Activated CD4-positive, alpha-beta T cell treated with anti-CD3 and anti-CD28 coated beads, Interleukin-2, amount 10 ng/mL, durations not matched to agents 24 days and 14 days (primary cell): ENCODE measurements at regions not wholly inside any gene's neighbourhood (a gene's known extent, or its start where the extent isn't known, plus 50 kb on each side); places are given as distances from the start of the nearest gene placed in this dataset.

Experiments used
- DNase-seq: peaks from one replicate; pipeline ENCODE4 v3.0.0; 2022
- H3K27ac Mint-ChIP-seq: one replicate; pipeline ENCODE4 v1.8.0; 2022; ENCODE audit warnings: mild to moderate bottlenecking, mixed read lengths
- H3K27me3 Mint-ChIP-seq: one replicate; pipeline ENCODE4 v1.8.0; 2022; ENCODE audit warnings: mixed read lengths
- H3K36me3 Mint-ChIP-seq: one replicate; pipeline ENCODE4 v1.8.0; 2022; ENCODE audit warnings: low read depth, mild to moderate bottlenecking, mixed read lengths
- H3K4me1 Mint-ChIP-seq: one replicate; pipeline ENCODE4 v1.8.0; 2021; ENCODE audit warnings: mixed read lengths
- H3K4me3 Mint-ChIP-seq: one replicate; pipeline ENCODE4 v1.8.0; 2022; ENCODE audit warnings: mild to moderate bottlenecking, moderate library complexity, mixed read lengths
- H3K9me3 Mint-ChIP-seq: one replicate; pipeline ENCODE4 v1.8.0; 2021; ENCODE audit warnings: mixed read lengths
- intact Hi-C: fragments of 100-400 bp; cut with micrococcal nuclease; formaldehyde crosslinking; loops from one replicate; pipeline ENCODE4 v1.15.1; 2023

DNA sequence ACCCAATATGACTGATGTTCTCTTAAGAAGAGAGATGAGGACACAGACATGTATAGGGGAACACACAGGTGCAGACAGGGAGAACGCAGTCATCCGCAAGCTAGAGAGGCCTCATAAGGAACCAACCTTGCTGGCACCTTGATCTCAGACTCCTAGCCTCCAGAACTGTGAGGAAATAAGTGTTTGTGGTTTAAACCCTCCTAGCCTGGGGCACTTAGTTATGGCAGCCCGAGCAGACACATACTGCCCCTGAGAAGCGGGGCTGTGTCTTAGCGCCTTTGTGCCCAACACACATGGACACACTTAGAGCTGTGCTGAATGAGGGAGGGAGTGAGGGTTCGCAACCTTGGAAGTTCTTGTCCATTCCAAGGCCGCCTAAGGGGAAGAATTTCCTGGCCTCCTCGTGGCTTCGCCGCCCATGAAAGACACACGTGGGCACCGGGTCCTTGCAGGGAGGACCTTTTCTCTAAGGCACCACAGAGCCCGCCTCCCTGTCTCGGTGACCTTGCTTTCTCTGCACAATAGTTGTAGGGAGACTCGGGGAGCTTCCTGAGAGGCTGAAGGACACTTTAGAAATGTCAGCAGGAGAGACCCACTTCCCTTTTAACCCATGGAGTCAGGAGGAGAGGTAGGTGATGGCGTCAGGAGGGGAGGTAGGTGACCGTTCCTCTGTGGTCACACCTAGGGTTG, 224.5 kb upstream of the HDAC4 start:
- Mint-ChIP-seq H3K4me3 (no peak overlapping the region), H3K27me3 (peaks cover 8% of the 10 kb centered on the region), H3K9me3 (no peaks in the 10 kb centered on the region), H3K4me1 (peaks cover 23% of the 10 kb centered on the region), H3K27ac (no peak overlapping the region), H3K36me3 (no peaks in the 10 kb centered on the region)
- intact Hi-C loops: no loop called here
- DNase-seq: no peak

DNA sequence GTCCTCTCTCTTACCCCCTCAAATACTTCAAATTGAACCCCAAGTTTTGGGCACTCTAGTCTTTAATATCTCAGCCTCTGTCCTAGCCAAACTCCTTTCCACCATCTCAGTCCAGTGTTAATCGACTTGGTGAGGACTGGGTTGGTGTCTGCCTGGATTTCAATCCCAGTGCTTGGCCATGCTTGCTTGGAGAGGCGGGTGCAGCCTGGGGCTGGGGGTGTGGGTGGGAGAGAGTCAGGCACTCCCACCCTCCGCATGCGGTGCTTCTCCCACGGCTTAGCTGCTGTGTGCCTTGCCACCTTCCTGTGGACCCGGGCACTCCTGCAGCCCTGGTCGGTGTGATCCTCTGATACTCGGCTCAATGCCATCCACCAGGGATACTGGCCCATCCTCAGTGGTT, 220.8 kb upstream of the HDAC4 start:
- peaks cover 25% of the 10 kb centered on the region for H3K4me1 Mint-ChIP-seq
- H3K36me3 Mint-ChIP-seq: no peaks in the 10 kb centered on the region
- H3K27me3 Mint-ChIP-seq: peaks cover 13% of the 10 kb centered on the region
- intact Hi-C loops: no loop called here
- no peak overlapping the region for H3K27ac Mint-ChIP-seq
- no peak overlapping the region for H3K4me3 Mint-ChIP-seq
- no peaks in the 10 kb centered on the region for H3K9me3 Mint-ChIP-seq
- no peak for DNase-seq

DNA sequence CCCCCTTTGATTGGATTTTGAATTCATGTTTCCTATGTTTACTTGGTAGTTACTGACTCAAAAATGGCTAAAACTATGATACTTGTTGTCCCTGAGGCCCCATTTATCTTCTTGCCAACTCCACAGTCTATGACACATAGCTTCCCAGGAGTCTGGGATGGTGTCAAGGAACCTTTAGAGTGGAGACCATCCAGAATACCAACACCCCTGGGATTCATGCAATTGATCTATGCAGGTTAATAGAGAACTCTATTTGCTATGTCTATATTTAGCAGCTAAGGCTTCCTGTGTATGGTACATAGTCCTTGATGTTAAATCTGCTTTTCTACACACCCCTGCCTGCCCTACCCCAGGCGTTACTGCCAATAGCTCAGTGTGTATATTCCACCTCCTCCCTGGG, 218.5 kb upstream of the HDAC4 start:
- H3K9me3 Mint-ChIP-seq: no peaks in the 10 kb centered on the region
- no peaks in the 10 kb centered on the region for H3K36me3 Mint-ChIP-seq
- peaks cover 15% of the 10 kb centered on the region for H3K4me1 Mint-ChIP-seq
- H3K4me3 Mint-ChIP-seq: no peak overlapping the region
- intact Hi-C loops: no loop called here
- no peak for DNase-seq
- H3K27me3 Mint-ChIP-seq: peaks cover 15% of the 10 kb centered on the region
- no peak overlapping the region for H3K27ac Mint-ChIP-seq

DNA sequence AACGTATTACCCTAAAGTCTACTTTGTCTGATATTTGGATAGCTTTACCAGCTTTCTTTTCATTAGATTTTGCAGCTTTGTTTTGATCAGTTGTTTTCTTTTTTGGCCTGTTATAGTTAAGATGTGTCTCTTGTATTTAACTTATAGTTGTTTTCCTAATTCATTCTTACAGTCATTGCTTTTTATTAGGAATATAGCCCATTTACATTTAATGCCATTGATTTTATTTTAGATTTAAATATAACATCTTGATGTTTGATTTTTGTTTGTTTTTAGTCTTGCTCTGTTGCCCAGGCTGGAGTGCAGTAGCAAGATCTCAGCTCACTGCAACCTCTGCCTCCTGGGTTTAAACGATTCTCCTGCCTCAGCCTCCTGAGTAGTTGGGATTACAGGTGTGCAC, 215.9 kb upstream of the HDAC4 start:
- H3K9me3 Mint-ChIP-seq: no peaks in the 10 kb centered on the region
- H3K27me3 Mint-ChIP-seq: peaks cover 13% of the 10 kb centered on the region
- no peak for DNase-seq
- no peak overlapping the region for H3K4me3 Mint-ChIP-seq
- intact Hi-C loops: no loop called here
- H3K27ac Mint-ChIP-seq: no peak overlapping the region
- H3K4me1 Mint-ChIP-seq: peaks cover 2% of the 10 kb centered on the region
- no peaks in the 10 kb centered on the region for H3K36me3 Mint-ChIP-seq

DNA sequence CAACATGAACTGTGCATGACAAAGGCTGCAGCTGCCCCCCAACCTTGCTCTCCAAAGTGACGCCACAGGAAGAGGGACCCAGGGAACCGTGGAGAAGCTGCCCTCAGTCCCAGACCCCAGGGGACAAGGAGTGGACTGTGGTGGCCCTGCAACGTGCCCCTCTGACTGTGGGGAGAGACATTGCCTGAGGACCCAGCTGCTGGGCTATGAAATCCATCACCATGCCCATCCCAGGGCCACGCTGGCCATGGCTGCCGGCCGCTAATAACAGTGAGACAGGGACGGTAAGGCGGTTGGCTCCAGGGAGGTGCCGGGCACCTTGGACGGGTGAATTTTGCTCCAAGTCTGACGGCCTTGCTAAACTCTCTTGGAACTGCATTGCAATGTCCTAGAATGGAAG, 211.3 kb upstream of the HDAC4 start:
- Mint-ChIP-seq H3K4me1 (no peaks in the 10 kb centered on the region), H3K27ac (no peak overlapping the region), H3K27me3 (peaks cover 11% of the 10 kb centered on the region), H3K36me3 (no peaks in the 10 kb centered on the region), H3K9me3 (no peaks in the 10 kb centered on the region), H3K4me3 (no peak overlapping the region)
- no peak for DNase-seq
- intact Hi-C loops: no loop called here

DNA sequence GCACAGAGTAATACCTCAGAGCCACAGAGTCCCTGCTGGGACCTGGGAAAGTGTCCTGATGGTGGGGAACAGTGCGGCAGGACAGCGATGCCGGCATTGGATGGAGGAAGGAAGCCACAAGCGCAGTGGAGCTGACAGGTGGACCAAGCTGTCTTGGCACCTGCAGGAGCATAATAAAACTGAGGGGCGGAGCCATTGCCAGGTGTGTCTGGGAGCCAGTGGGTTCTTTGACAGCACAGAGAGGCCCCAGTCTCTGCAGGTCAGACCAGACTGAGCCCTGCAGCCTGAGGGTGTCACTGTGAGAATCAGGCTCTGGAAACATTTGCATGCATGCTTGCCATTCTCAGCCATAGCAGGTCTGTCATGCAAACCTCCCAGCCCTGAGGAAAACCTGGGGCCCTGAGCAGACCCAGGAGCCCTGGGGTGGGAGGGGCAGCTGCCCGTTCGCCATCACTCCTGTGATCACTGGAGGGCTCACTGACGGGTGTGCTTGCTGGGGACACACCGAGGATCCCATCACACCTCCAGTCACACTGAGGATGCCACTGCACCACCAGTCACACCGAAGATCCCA, 210.5 kb upstream of the HDAC4 start:
- Mint-ChIP-seq H3K27me3 (peaks cover 8% of the 10 kb centered on the region), H3K4me3 (no peak overlapping the region), H3K36me3 (no peaks in the 10 kb centered on the region), H3K27ac (no peak overlapping the region), H3K9me3 (no peaks in the 10 kb centered on the region), H3K4me1 (no peaks in the 10 kb centered on the region)
- intact Hi-C loops: no loop called here
- DNase-seq: no peak

DNA sequence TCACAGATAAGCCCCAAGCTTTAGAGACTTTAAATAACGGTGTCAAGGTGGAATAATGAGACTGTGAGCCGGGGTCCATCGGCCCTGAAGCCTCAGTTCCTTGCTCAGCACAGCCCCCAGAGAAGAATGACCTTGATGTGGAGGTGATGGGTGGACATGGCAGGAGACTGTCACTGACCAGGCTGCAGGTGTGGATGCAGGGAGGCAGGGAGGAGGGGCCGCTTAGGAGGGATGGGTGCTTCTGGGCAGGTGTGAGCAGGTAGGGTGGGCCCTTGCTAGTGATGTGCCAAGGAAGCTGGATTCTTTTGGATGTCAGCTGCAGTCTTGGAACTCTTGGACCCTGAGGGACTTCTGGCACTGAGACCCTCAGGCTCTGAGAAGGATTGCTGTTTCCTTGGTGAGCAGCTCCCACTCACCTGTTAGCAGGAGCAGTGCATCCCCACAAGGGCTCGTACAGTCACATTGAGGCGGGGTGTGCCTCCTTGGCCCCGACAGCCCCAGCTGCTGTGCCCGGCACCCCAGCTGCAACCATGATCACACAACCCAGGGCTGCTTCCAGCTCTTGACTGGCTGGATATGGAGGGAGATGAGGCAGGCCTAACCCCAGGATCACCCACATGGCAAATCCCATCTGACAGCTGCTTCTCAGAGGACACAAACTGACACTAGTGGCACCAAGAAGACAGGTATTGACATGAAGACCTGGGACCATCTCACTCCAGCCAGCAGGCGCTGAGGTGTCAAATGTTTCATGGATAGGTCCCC, 209.8 kb upstream of the HDAC4 start:
- no peaks in the 10 kb centered on the region for H3K9me3 Mint-ChIP-seq
- H3K4me1 Mint-ChIP-seq: peaks cover 2% of the 10 kb centered on the region
- peaks cover 12% of the 10 kb centered on the region for H3K27me3 Mint-ChIP-seq
- no peak for DNase-seq
- intact Hi-C loops: no loop called here
- H3K4me3 Mint-ChIP-seq: no peak overlapping the region
- H3K27ac Mint-ChIP-seq: no peak overlapping the region
- H3K36me3 Mint-ChIP-seq: no peaks in the 10 kb centered on the region

DNA sequence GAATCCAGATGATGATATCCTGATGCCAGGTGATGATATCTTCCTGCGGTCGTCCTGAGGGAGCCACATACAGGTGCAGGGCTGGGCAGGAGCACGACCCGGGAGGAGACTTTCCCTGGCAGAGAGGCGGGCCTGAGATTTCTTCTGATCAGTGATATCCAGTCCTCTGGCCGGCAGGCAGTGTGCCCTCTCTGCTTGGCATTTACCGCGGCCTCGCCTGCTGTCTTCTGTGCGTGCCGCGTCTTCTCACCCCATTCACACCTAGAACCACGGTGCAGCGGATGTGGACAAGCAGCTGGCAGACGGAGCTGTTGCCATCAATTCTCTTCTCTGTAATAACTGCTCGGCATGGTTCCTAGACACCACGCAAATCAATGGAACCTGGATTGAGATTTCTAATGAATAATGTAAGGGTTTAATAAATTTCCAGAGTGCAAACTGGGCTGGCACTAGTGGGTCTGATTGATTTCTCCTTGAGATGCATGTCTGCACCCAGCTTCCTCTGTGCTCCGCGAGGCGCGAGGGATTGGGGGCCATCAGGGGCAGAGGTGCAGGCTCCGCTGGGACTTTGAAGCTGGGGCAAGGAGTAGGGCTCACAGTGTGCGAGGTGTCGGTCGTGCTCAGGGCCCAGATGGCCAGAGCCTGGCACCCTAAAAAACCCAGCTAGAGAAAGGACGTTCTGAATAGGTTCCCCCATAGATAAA, 208.9 kb upstream of the HDAC4 start:
- Mint-ChIP-seq H3K4me3 (no peak overlapping the region), H3K27ac (no peak overlapping the region), H3K36me3 (no peaks in the 10 kb centered on the region), H3K27me3 (peaks cover 16% of the 10 kb centered on the region), H3K4me1 (peaks cover 2% of the 10 kb centered on the region), H3K9me3 (no peaks in the 10 kb centered on the region)
- DNase-seq: no peak
- intact Hi-C loops: no loop called here

DNA sequence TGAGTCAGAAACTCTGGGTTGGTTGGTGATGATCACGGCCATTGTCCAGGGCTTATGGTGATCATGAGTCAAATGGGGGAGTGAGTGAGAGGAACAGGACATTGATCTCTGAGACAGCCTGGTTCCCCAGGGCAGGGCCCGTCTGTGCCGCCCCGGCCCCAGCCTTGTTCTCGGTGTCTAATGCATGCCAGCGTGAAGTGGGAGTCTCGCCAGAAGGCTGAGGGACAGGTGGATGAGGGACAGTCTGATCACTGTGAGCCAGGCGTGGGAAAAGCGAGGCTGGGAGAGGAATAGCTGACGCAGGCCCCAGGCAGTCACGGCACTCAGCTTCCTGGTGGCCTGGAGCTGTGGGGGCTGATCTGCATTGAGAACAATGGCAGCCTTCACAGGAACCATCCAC, 208.3 kb upstream of the HDAC4 start:
- no peak overlapping the region for H3K27ac Mint-ChIP-seq

DNA sequence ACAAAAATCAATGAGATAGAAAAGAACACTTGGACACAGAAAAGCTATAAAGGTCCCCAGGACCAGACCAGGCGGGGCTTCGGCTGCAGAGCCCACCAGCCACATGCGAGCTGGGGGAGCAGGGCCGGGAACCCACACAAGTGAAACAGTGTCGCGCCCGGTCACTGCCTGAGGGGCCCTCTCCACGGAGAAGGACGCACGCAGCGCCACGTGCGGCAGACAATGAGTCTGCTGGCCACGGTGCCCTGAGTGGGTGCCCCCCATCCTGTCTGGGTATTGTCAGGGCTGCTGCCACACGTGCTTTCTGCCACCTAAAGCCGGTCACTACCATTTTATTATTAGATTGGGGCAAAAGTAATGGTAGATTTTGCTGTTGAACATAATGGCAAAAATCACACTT, 207.9 kb upstream of the HDAC4 start:
- Mint-ChIP-seq H3K27ac (no peak overlapping the region), H3K36me3 (no peaks in the 10 kb centered on the region), H3K27me3 (peaks cover 23% of the 10 kb centered on the region), H3K4me1 (peaks cover 2% of the 10 kb centered on the region), H3K9me3 (no peaks in the 10 kb centered on the region), H3K4me3 (no peak overlapping the region)
- DNase-seq: no peak
- intact Hi-C loops: no loop called here

More for the DNA sequence above, 208.3 kb upstream of the HDAC4 start:
- DNase-seq: no peak
- H3K4me1 Mint-ChIP-seq: peaks cover 2% of the 10 kb centered on the region
- intact Hi-C loops: no loop called here
- no peak overlapping the region for H3K4me3 Mint-ChIP-seq
- H3K9me3 Mint-ChIP-seq: no peaks in the 10 kb centered on the region
- peaks cover 20% of the 10 kb centered on the region for H3K27me3 Mint-ChIP-seq
- H3K36me3 Mint-ChIP-seq: no peaks in the 10 kb centered on the region

DNA sequence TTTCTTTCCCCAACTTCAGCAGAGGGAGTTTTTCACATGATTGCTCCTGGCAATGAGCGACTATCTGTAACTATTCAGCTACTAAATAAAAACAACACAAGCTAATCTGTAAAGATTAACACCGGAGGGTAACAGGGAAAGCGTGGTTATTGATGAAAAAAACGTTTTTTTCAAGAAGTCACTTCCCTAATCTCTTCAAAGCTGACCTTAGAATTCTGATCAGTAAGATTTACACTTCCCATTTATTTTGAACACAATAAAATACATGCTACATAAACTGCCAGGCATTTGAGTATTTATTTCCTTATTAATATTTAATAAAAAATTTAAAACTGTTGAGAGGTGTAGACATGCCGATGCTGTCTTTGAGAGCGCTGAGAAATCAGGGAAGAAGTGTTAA, 207.4 kb upstream of the HDAC4 start:
- intact Hi-C loops: no loop called here

DNA sequence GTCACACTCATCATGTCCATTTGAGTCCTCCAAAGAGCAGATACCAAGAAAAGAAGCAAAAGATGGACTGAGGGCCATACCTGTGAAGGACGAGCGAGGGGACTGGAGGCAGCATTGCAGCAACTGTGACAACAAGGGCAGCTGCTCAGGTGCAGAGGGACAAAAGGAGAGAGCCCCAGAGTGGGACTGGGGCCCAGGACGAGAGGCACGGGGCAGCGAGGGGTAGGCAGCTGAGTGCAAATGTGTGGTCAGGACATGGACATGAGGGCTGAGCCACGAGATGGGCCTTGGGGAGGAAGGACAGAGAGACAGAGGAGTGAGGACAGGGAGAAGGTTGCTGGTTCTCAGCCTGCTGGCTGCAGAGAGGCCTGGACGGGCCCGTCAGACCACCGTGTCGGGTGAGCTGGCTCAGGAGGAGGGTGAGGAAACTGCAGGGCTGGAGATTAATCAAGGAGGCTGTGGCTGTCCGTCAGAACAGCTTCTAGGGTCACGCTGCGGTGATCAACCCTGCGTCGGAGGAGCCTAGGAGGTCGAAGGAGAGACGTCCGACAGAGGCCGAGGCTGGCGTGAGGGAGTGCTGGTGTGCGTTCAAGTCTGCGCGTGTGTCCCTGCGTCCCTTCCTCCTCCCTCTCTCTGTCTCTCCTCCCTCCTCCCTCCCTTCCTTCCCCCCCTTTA, 206.8 kb upstream of the HDAC4 start:
- no peak for DNase-seq
- Mint-ChIP-seq H3K27me3 (peaks cover 23% of the 10 kb centered on the region), H3K27ac (no peak overlapping the region), H3K4me3 (no peak overlapping the region), H3K4me1 (peaks cover 2% of the 10 kb centered on the region), H3K9me3 (no peaks in the 10 kb centered on the region), H3K36me3 (no peaks in the 10 kb centered on the region)
- intact Hi-C loops: no loop called here

More for the DNA sequence above, 207.4 kb upstream of the HDAC4 start:
- no peaks in the 10 kb centered on the region for H3K36me3 Mint-ChIP-seq
- peaks cover 23% of the 10 kb centered on the region for H3K27me3 Mint-ChIP-seq
- H3K9me3 Mint-ChIP-seq: no peaks in the 10 kb centered on the region
- H3K4me3 Mint-ChIP-seq: no peak overlapping the region
- no peak overlapping the region for H3K27ac Mint-ChIP-seq
- DNase-seq: no peak
- peaks cover 2% of the 10 kb centered on the region for H3K4me1 Mint-ChIP-seq

DNA sequence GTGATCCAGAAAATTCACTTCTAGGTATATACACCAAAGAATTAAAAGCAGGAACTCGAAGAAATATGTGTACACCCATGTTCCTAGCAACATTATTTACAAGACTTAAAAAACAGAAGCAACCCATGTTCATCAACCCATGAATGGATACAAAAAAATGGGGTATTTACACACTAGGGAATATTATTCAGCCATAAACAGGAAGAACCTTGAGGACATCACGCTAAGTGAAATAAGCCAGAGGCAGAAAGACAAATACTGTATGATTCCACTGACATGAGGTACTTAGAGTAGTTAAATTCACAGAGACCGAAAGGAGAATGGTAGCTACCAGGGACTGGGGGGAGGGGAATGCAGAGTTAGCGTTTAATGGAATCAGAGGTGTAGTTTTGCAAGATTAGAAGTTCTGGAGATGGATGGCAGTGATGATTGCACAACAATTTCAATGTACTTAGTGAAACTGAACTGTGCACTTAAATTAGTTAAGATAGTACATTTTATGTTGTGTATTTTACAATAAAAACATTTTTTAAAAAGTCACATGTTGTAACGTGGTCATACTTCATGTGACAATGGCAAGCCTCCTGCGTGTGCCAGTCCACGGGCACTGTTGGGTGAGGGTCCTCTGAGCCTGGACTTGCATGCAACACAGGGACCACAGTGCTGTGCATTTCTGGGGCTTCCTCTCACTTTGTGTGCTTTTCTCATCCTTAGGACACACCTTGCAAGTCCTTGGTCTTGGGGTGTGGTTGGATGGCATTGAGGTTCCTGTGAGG, 206.1 kb upstream of the HDAC4 start:
- H3K27ac Mint-ChIP-seq: no peak overlapping the region
- DNase-seq: no peak
- H3K36me3 Mint-ChIP-seq: no peaks in the 10 kb centered on the region
- peaks cover 23% of the 10 kb centered on the region for H3K27me3 Mint-ChIP-seq
- H3K4me3 Mint-ChIP-seq: no peak overlapping the region
- peaks cover 2% of the 10 kb centered on the region for H3K4me1 Mint-ChIP-seq
- intact Hi-C loops: no loop called here
- H3K9me3 Mint-ChIP-seq: no peaks in the 10 kb centered on the region
